GM23338 (cell line): ENCODE measurements at regions not wholly inside any gene's neighbourhood (a gene's known extent, or its start where the extent isn't known, plus 50 kb on each side); places are given as distances from the start of the nearest gene placed in this dataset.

Experiments used
- ATAC-seq: fragments of 200-7000 bp; cut with Tn5 transposase; 3 replicates; pipeline ENCODE4 v1.9.1; 2020
- DNase-seq: peaks from one replicate; pipeline ENCODE4 v3.0.0-alpha.2; 2015; ENCODE audit warnings: low spot score
- H2AFZ ChIP-seq: fragments of 200-600 bp; sonication (generic); 2 replicates; pipeline ENCODE4 v1.8.0; 2016; ENCODE audit warnings: antibody characterized with exemption, mild to moderate bottlenecking, moderate library complexity
- H3F3A ChIP-seq: fragments of 200-600 bp; sonication (generic); replicated peaks from 2 replicates; pipeline ENCODE4 v1.8.0; 2017; ENCODE audit warnings: antibody characterized with exemption, mixed run types, low read depth
- H3K27ac ChIP-seq: fragments of 200-600 bp; sonication (generic); 2 replicates; pipeline ENCODE4 v1.6.1; 2016; ENCODE audit warnings: low read depth
- H3K27me3 ChIP-seq: fragments of 200-600 bp; sonication (generic); 2 replicates; pipeline ENCODE4 v1.8.0; 2016; ENCODE audit warnings: mild to moderate bottlenecking, mixed run types, moderate library complexity; ENCODE audit not compliant: insufficient read depth
- H3K36me3 ChIP-seq: fragments of 200-600 bp; sonication (generic); 2 replicates; pipeline ENCODE4 v1.8.0; 2016; ENCODE audit warnings: mild to moderate bottlenecking; ENCODE audit not compliant: insufficient read depth
- H3K4me1 ChIP-seq: fragments of 200-600 bp; sonication (generic); 2 replicates; pipeline ENCODE4 v1.8.0; 2016; ENCODE audit warnings: mild to moderate bottlenecking, moderate library complexity; ENCODE audit not compliant: insufficient read depth
- H3K4me2 ChIP-seq: fragments of 200-600 bp; sonication (generic); 2 replicates; pipeline ENCODE4 v1.7.1; 2017; ENCODE audit warnings: mixed run types
- H3K4me3 ChIP-seq: fragments of 200-600 bp; sonication (generic); 2 replicates; pipeline ENCODE4 v1.6.1; 2016; ENCODE audit warnings: mixed run types
- H3K79me2 ChIP-seq: fragments of 200-600 bp; sonication (generic); replicated peaks from 2 replicates; pipeline ENCODE4 v1.8.0; 2017; ENCODE audit warnings: mild to moderate bottlenecking; ENCODE audit not compliant: insufficient read depth
- H3K9me2 ChIP-seq: fragments of 200-600 bp; sonication (generic); 2 replicates; pipeline ENCODE4 v1.8.0; 2017; ENCODE audit not compliant: insufficient read depth
- H4K20me1 ChIP-seq: fragments of 200-600 bp; sonication (generic); replicated peaks from 2 replicates; pipeline ENCODE4 v1.8.0; 2017; ENCODE audit warnings: mild to moderate bottlenecking; ENCODE audit not compliant: insufficient read depth
- H3K27ac Mint-ChIP-seq: 2 replicates; pipeline ENCODE4 v1.8.0; 2020; ENCODE audit warnings: inconsistent platforms, mild to moderate bottlenecking, moderate library complexity, mixed read lengths
- H3K27me3 Mint-ChIP-seq: 3 replicates; pipeline ENCODE4 v1.8.0; 2022; ENCODE audit warnings: low read depth, mild to moderate bottlenecking, moderate library complexity, mixed read lengths, inconsistent platforms; ENCODE audit not compliant: insufficient read depth, poor library complexity
- H3K36me3 Mint-ChIP-seq: 3 replicates; pipeline ENCODE4 v1.8.0; 2021; ENCODE audit warnings: low read depth, mild to moderate bottlenecking, inconsistent platforms, moderate library complexity, mixed read lengths
- H3K4me1 Mint-ChIP-seq: 3 replicates; pipeline ENCODE4 v1.8.0; 2020; ENCODE audit warnings: mild to moderate bottlenecking, inconsistent platforms, mixed read lengths
- H3K4me3 Mint-ChIP-seq: 3 replicates; pipeline ENCODE4 v1.8.0; 2021; ENCODE audit warnings: moderate library complexity, mild to moderate bottlenecking, inconsistent platforms, mixed read lengths
- H3K9me3 Mint-ChIP-seq: 3 replicates; pipeline ENCODE4 v1.8.0; 2020; ENCODE audit warnings: moderate library complexity, mild to moderate bottlenecking, inconsistent platforms, mixed read lengths
- CREB1 ChIP-seq: fragments of 250-450 bp; sonication (Bioruptor Pico); IDR thresholded peaks from 2 replicates; pipeline ENCODE4 v1.5.0; 2020; ENCODE audit warnings: low read depth, mild to moderate bottlenecking, moderate library complexity
- CTCF ChIP-seq, 2 experiments: fragments of 200-600 bp in 1 of 2; sonication (generic) in 1 of 2; conservative IDR thresholded peaks; 2 replicates each; pipeline versions ENCODE4 v1.5.1 to v1.6.1; 2016 to 2017; ENCODE audit warnings: antibody characterized with exemption in 2 of 2, low read depth in 2 of 2, mild to moderate bottlenecking in 2 of 2, moderate library complexity in 1 of 2
- EZH2 ChIP-seq: fragments of 200-600 bp; sonication (generic); IDR thresholded peaks from one replicate; pipeline ENCODE4 v1.8.0; 2017; ENCODE audit warnings: antibody characterized with exemption, mild to moderate bottlenecking, low read depth; ENCODE audit not compliant: unreplicated experiment
- EZH2phosphoT487 ChIP-seq: fragments of 200-600 bp; sonication (generic); IDR thresholded peaks from one replicate; pipeline ENCODE4 v1.8.1; 2018; ENCODE audit warnings: antibody characterized with exemption; ENCODE audit not compliant: unreplicated experiment
- JUNB ChIP-seq: IDR thresholded peaks from one replicate; pipeline ENCODE4 v1.6.1; 2016; ENCODE audit warnings: antibody characterized with exemption; ENCODE audit not compliant: unreplicated experiment
- NANOG ChIP-seq: IDR thresholded peaks from 2 replicates; pipeline ENCODE4 v1.6.1; 2016; ENCODE audit warnings: antibody characterized with exemption, borderline replicate concordance
- POLR2AphosphoS5 ChIP-seq: IDR thresholded peaks from 2 replicates; pipeline ENCODE4 v1.6.1; 2016; ENCODE audit warnings: antibody characterized with exemption, low read depth
- STAT1 ChIP-seq: IDR thresholded peaks from one replicate; pipeline ENCODE4 v1.6.1; 2016; ENCODE audit warnings: antibody characterized with exemption; ENCODE audit not compliant: unreplicated experiment
- ZNF114 ChIP-seq: fragments of 250-450 bp; sonication (Bioruptor Pico); IDR thresholded peaks from 2 replicates; pipeline ENCODE4 v1.5.0; 2020; ENCODE audit warnings: mild to moderate bottlenecking, moderate library complexity
- TF ChIP-seq, protein P1 (sequence below): IDR thresholded peaks from one replicate; pipeline ENCODE4 v1.6.1; 2018; ENCODE audit warnings: antibody characterized with exemption; ENCODE audit not compliant: unreplicated experiment

DNA sequence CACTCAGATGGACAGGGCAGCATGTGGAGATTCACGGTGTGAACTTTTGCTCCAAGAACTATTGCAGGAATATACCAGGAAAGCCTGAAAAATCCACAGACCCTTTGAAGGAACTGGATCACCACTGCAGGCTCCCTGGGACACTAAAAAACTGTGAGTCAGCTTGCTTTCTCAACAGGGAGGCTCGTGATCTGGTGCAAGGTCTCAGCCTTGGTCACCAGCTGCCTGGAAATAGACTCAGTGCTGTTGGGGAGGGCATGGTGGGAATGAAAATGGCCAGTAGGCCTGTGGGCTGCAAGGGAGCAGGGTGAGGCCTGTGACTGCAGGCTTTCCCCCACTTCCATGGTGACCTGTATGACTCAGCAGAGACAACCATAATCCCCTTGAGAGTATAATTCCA, 426.4 kb upstream of the RPS6KA3 start:
- Histone ChIP-seq H3K4me2 (no peak overlapping the region), H3K4me3 (no peak overlapping the region), H3K79me2 (no peaks in the 10 kb centered on the region), H3K36me3 (no peaks in the 10 kb centered on the region), H3K4me1 (no peaks in the 10 kb centered on the region), H2AFZ (no peak overlapping the region), H3K27ac (no peak overlapping the region), H3F3A (no peaks in the 10 kb centered on the region), H3K27me3 (no peaks in the 10 kb centered on the region), H4K20me1 (no peaks in the 10 kb centered on the region), H3K9me2 (no peaks in the 10 kb centered on the region)
- Mint-ChIP-seq H3K27me3 (peaks cover 3% of the 10 kb centered on the region), H3K4me1 (no peaks in the 10 kb centered on the region), H3K9me3 (no peaks in the 10 kb centered on the region), H3K27ac (no peak overlapping the region), H3K36me3 (no peaks in the 10 kb centered on the region), H3K4me3 (no peak overlapping the region)
- ATAC-seq (no peak), DNase-seq (no peak)
- TF ChIP-seq CTCF (conservative IDR thresholded peaks at IDR 0.05; ENCODE audit: low read depth in 2 of 2): no peak
- no peak for TF ChIP-seq NANOG
- no peak for TF ChIP-seq ZNF114
- TF ChIP-seq EZH2: no peak
- TF ChIP-seq, protein P1, sequence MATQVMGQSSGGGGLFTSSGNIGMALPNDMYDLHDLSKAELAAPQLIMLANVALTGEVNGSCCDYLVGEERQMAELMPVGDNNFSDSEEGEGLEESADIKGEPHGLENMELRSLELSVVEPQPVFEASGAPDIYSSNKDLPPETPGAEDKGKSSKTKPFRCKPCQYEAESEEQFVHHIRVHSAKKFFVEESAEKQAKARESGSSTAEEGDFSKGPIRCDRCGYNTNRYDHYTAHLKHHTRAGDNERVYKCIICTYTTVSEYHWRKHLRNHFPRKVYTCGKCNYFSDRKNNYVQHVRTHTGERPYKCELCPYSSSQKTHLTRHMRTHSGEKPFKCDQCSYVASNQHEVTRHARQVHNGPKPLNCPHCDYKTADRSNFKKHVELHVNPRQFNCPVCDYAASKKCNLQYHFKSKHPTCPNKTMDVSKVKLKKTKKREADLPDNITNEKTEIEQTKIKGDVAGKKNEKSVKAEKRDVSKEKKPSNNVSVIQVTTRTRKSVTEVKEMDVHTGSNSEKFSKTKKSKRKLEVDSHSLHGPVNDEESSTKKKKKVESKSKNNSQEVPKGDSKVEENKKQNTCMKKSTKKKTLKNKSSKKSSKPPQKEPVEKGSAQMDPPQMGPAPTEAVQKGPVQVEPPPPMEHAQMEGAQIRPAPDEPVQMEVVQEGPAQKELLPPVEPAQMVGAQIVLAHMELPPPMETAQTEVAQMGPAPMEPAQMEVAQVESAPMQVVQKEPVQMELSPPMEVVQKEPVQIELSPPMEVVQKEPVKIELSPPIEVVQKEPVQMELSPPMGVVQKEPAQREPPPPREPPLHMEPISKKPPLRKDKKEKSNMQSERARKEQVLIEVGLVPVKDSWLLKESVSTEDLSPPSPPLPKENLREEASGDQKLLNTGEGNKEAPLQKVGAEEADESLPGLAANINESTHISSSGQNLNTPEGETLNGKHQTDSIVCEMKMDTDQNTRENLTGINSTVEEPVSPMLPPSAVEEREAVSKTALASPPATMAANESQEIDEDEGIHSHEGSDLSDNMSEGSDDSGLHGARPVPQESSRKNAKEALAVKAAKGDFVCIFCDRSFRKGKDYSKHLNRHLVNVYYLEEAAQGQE: no peak
- no peak for TF ChIP-seq STAT1
- TF ChIP-seq EZH2phosphoT487: no peak
- TF ChIP-seq JUNB: no peak
- no peak for TF ChIP-seq CREB1 (CRISPR knock-in tag)

- Mint-ChIP-seq H3K9me3 (no peaks in the 10 kb centered on the region), H3K4me1 (0 out of 3 replicates have a peak, but pooled peaks cover 2% of the 10 kb centered on the region), H3K27me3 (peaks cover 5% of the 10 kb centered on the region), H3K36me3 (no peaks in the 10 kb centered on the region), H3K4me3 (no peak overlapping the region), H3K27ac (no peak overlapping the region)
- DNase-seq (no peak), ATAC-seq (no peak)
- no peaks in the 10 kb centered on the region for H4K20me1 ChIP-seq
- no peaks in the 10 kb centered on the region for H3K27me3 ChIP-seq
- no peaks in the 10 kb centered on the region for H3F3A ChIP-seq
- H3K9me2 ChIP-seq: no peaks in the 10 kb centered on the region
- no peaks in the 10 kb centered on the region for H3K79me2 ChIP-seq
- H3K27ac ChIP-seq: no peak overlapping the region
- H3K4me3 ChIP-seq: no peak overlapping the region
- no peaks in the 10 kb centered on the region for H3K4me1 ChIP-seq
- H2AFZ ChIP-seq: no peak overlapping the region
- H3K36me3 ChIP-seq: no peaks in the 10 kb centered on the region
- H3K4me2 ChIP-seq: no peak overlapping the region
- TF ChIP-seq JUNB: no peak
- no peak for TF ChIP-seq POLR2AphosphoS5
- no peak for TF ChIP-seq CTCF (conservative IDR thresholded peaks at IDR 0.05; ENCODE audit: low read depth in 2 of 2)
- TF ChIP-seq CREB1 (CRISPR knock-in tag): no peak
Measured at GRCh38 chrX:20686256-20686655, 419.5 kb upstream of the RPS6KA3 start.
